GM21717 (cell line): ENCODE measurements at regions not wholly inside any gene's neighbourhood (a gene's known extent, or its start where the extent isn't known, plus 50 kb on each side); places are given as distances from the start of the nearest gene placed in this dataset.

Experiments used
- ATAC-seq: cut with Tn5 transposase; IDR thresholded peaks from one replicate; pipeline ENCODE4 v1.9.1; 2021; ENCODE audit warnings: mild to moderate bottlenecking, moderate library complexity; ENCODE audit not compliant: unreplicated experiment

DNA sequence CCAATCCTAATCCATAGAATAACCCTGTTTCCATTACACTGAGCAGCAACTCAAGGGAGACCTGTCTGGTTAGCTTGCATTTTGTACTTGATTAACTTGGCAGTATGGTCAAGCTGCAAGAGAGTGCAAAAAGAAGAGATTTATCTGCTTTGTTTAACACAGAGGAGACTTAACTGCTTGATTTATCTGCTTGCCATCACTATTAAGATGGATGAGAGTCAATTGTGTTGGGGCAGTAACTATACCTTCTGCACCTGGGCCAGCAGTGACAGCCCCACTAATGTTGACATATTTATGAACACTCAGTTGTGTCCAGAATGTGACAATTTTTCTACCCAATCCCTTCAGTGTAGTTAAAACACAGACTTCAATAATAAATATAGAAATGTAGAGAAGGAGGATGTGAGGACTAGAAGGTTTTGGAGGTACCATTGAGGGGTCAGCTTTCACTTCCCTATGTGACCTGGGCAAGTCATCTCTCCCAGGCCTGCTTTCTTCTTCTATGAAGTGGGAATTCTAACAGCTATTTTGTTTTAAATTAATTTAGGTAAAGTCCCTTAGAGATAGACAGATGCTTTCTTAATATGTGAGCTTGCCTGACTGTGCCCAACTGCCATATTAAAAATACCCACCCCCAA lies 159.1 kb upstream of the KCNK2 start:
- ATAC-seq = no peak

- ATAC-seq = no peak
These were observed 154.7 kb upstream of the KCNK2 start for GRCh38 chr1:214927796-214928195.

DNA sequence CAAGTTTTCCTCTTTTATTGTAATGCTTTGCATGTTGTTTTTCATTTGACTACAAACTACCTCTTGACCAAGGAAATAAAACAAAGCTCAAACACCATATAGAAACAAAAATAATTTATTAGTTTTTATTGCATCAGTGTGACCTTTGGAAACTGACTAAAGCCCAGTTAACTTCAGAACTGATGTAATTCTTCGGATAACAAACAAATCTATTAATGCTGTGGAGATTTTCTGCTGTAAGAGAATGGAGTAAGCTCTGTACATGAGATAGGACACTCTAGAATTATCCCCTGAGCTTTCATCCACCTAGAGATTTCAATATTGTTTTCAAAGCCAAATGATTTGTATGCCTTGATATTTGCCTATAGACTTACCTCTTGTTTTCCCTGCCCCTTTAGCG lies 154.0 kb upstream of the KCNK2 start:
- no peak for ATAC-seq

DNA sequence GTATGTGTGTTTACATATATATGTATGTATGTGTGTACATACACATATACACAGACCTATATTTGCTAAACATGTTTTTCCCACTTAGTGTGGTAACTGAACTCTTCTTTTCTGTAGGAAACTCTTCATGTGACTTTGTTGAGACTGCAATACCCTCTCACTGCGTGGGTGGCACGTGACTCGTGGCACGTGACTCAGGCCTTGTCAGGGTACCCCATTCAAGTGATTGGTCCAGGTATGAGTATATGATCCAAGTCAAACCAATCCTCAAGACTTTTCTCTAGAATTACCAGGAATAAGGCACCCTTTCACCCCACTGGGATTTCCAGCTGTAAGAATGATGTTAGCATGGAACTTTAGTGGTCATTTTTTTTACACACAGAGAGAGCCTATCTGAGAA lies 149.2 kb upstream of the KCNK2 start:
- no peak for ATAC-seq

DNA sequence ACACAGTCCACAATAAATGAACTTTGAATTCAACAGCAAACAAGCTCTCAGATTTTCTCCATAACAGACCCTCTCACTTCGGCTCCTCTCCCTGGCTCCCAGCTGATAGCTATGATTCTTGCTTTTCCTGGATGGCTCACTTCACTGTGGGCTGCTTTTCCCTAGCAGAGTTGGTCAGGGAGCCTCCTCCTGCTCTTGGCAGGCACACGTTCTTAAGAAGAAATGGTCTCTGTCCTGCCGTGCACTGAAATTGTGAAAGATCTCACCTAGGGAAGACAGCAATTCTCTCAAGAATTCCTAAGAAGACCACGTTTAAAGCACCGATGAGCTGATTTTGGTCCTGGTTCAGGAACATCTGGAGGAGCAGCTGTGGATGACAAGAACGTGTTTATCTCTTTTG lies 148.5 kb upstream of the KCNK2 start:
- no peak for ATAC-seq

DNA sequence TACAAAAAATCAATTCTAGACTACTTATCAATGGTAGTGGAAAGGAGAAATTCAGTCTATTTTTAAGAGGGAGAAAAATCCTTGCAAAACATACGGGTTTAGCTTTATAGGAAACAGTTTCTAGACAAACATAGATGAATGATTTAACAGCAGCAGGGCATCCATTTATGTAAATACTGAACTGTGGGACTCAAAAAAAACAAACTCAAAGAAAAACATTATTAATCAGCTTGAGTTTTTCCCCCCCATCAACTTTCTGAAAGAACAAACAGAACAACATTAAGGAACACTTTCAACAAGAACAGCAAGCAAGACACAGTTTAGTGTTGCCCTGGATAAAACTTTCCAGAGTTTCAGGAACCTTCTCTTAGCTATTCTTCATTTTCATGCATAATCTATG lies 147.3 kb upstream of the KCNK2 start:
- ATAC-seq = no peak

GRCh38 chr1:214939180-214939579 lies 143.4 kb upstream of the KCNK2 start:
- ATAC-seq = no peak

- no peak for ATAC-seq
These were observed 141.5 kb upstream of the KCNK2 start for GRCh38 chr1:214941061-214941460.

- no peak for ATAC-seq
These were observed 139.5 kb upstream of the KCNK2 start for GRCh38 chr1:214943054-214943453.

DNA sequence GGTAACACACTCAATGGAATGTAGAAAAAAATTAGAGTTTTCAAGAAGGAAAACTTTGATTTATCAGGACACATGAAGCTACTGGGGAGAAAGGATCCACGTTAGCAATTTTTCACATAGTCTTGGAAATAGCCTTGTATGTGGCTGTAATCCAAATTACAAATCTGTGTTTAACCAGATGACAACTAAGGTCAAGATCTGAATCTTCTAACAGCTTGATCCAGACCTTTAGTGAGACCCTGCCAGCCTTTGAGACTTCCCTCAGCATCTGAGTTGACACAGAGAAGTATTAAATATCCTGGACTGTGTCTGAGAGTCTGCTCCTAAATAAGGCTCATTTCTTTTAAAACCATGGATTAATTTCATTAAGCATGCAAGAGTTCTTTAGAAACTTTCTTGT lies 135.9 kb upstream of the KCNK2 start:
- no peak for ATAC-seq

GRCh38 chr1:214952648-214953047 lies 129.9 kb upstream of the KCNK2 start:
- no peak for ATAC-seq

DNA sequence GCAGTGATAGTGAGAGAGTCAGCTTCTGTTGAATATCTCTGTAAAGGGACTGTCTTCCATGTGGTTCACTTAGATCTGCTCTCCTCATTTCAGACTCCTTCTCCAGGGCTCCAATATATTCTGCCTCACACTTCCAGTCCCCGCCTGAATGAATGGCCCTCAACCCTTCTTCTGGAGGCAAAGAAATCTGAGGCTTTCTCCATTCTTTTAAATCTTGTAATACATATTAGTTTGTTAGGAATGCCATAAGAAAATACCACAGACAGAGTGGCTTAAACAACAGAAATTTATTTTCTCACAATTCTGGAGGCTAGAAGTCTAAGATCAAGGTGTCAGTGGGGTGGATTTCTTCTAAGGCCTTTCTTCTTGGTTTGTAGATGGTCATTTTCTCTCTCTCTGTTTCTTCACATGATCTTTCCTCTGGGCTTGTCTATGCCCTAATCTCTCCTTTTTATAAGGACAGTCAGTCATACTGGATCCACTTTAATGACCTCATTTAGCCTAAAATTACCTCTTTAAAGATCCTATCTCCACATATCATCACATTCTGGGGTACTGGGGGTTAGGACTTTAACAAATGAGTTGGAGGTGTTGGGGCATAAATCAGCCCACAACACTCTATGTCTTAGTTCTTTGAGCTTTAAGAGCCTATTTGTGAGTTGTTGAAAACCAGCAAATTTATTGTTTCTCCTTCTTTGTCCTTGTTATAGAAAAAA lies 128.5 kb upstream of the KCNK2 start:
- ATAC-seq = no peak

GRCh38 chr1:214954617-214954949 lies 128.0 kb upstream of the KCNK2 start:
- no peak for ATAC-seq

DNA sequence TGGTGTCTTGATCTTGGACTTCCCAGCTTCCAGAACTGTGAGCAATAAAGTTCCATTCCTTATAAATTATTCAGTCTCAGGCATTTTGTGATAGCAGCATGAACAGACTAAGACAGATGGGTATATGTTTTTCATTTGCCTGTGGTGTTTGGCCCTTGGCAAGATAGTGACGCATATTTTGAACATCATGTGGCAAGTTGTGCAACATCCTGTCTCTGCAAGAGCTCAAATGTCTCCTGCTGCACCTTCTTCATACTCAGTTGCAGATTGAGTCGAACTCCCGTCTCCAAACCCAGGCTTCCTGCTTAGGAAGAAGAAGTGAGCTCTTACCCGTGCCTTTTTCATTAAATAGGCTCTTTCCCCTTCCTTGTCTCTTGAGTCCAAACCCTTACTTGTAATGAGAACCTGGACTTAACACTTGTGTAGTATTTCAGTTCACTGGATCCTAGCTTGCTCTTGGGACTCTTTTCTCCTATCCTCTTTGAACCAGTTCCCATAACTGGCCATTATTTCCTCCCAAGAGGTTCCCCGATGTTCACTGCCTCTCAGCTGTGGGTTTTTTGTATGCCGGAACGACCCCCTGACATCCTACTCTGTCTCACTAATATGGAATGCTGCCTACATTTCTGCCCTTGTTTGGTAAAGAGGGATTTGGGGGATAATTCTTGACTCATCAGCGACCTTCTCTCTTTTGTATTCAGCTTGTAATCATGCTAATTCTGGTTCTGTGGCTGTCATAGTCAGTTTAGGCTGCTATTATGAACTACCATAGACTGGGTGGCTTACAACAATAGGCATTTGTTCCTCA lies 125.0 kb upstream of the KCNK2 start:
- ATAC-seq = no peak

GRCh38 chr1:214958486-214958885 lies 124.1 kb upstream of the KCNK2 start:
- no peak for ATAC-seq

- no peak for ATAC-seq
These were observed 116.2 kb upstream of the KCNK2 start for GRCh38 chr1:214966346-214966745.

DNA sequence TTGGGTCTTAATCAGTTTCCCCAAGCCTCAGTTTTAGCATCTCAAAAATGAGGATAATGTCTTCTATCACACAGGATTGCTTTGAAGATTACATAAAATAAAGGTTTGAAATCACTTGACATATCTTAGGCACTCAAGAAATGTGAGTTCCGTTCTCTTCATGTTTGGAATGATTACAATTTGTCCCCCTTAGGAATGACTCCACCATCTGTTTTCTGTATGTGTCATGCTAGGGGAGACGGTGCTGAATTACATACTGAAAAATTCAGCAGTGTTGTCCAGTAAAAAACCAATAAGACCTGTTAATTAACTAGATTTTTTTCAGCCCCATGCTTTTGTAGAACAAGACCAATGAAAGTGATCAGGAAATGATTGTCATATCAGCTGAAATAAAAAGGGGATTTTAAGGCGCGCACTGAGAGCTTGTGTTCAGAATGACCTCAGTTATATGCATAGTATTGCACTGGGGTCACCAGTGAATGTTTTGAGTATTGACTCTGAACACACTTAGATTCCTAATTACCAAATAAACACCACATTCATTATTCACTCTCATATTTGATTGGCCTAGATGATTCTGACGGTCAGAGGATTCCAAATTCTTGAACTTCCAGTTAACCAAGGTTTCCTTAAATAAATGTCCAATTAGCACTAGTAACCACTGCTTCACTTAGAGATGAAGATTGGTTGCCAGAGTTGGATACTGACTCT lies 114.5 kb upstream of the KCNK2 start:
- no peak for ATAC-seq

DNA sequence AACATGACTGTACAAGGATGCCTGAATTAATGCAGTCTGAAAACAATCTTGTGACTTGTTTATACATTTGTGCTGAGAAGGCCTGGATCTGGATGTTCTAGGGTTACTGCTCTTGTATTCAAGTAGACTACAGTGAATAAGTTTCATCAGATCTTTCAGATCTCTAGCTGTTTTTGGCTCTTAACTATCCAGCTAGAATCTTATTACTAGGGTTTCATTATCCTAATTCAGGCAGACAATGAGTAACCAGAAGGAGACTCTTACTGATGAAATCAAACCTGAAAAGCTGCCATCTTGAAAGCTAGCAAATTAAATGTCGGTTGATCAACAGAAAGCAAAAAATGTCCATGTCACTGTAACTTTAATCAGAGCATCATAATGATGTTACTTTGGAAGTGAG lies 112.5 kb upstream of the KCNK2 start:
- ATAC-seq = no peak

DNA sequence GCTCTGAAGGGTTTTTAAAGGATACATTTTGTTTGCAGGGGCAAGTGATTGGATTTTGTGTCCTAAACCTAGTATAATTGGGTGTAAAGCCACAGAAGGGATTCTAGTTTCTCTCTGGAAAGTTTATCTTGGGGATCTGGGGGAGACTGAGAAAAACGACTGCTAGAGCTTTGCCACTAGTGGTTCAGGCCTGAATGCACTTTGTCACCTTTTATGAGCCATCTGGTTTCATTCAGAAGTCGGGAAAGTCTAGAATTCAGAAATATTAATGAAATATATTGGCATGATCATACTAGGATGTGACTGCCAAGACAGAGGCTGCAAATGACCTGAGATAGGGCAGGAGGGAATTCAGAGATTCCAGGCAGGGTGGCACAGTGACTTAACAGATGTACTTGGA lies 111.5 kb upstream of the KCNK2 start:
- no peak for ATAC-seq

GRCh38 chr1:214974002-214974401 lies 108.5 kb upstream of the KCNK2 start:
- ATAC-seq = no peak

DNA sequence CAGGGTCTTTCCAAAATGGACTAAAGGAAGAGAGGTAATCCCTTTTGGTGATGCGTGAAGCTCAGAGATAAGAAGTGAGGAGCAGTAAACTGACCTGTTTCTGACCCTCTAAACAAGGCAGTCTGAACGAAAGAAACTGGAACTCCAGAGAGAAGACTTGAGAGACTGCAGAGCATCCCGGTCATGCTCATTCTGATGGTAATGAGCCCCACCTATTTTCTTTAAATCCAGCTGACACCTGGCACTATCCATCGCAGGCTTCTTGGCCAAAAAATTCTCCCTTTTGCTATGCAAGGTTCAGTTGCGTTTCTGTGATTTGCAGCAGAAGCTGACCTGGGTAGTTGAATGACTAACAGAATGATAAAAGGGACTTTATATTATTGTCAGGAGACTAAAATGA lies 105.9 kb upstream of the KCNK2 start:
- ATAC-seq = no peak

DNA sequence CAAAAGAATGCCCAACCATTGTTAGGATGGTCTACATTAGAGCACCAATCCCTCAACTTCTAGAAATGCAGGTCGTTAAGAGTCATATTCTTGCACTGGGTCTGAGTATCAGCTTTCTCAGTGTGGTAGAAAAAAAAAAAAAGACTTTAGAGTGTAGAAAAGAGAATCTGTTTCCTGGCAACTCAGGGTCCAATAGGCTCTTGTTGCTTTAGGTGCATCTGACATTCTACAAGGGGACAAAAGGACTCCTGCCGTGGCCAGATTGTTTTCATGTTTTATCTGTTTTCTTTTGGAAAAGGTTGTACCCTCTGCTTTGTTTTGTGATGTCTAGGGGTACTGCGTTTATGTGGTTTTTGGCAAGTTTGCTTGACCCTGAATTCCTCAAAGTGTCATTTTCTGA lies 105.4 kb upstream of the KCNK2 start:
- no peak for ATAC-seq
